Kasumi-1 (cell line): ENCODE measurements at regions not wholly inside any gene's neighbourhood (a gene's known extent, or its start where the extent isn't known, plus 50 kb on each side); places are given as distances from the start of the nearest gene placed in this dataset.
A peak's percentile ranks its signal among the peaks of the same experiment; 100 is the strongest.

Experiments
- DNase-seq, 2 experiments: peaks; one replicate each; lab custom pipeline; 2025; lab: John Stamatoyannopoulos, UW

DNA sequence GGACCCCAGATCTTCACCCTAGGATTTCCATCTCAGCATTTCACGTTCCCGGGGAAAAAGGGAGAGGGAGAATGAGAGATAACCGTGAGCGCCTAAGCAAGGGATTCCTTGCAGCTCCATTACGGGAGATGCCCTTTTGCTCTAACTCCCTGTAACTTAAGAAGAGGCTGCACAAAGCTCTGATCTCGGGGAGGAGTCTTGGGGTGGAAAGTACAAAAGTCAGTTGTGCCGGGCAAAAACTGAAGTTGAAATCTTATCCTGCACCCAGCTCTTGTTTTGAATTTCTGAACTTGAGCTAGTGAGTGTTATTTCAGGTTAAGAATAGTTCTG, 256.4 kb upstream of the SOX21 start:
- DNase-seq, result no peak

DNA sequence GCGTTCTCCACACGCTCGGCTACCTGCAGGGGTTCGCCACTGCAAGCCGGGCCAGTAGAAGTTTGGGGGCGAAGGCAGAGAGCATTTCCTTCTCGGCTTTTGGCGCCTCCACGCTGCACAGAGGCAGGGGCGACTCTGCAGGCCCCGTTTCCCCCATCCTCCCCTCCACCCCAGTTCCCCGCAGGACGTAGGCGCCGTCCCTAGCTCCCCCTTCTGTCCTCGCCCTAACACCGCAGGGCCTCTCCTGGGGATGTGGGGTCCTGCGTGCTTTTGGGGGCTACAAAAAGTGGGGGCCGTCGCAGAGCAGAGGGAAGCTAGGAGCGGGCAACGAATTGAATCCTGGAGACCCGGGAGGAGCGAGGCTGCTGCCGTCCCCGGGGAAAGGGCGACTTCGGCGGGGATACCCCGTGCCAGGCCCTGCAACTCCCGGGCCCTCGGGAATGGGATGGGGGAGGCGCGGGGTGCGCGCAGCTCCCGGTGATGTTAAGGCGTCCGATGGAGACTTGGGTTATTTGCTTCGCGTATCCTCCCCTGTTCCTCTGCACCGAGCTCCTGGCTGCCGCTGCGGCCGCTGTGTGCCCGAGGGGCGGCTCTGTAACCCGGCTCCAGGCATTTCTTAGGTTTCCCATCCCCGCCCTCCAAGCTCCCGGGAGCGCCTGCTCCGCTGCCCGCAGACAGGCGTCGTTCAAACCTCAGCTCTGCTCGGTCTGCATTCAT, 255.9 kb upstream of the SOX21 start:
- peak in 1 of 2 experiments; percentile 12 for DNase-seq

DNA sequence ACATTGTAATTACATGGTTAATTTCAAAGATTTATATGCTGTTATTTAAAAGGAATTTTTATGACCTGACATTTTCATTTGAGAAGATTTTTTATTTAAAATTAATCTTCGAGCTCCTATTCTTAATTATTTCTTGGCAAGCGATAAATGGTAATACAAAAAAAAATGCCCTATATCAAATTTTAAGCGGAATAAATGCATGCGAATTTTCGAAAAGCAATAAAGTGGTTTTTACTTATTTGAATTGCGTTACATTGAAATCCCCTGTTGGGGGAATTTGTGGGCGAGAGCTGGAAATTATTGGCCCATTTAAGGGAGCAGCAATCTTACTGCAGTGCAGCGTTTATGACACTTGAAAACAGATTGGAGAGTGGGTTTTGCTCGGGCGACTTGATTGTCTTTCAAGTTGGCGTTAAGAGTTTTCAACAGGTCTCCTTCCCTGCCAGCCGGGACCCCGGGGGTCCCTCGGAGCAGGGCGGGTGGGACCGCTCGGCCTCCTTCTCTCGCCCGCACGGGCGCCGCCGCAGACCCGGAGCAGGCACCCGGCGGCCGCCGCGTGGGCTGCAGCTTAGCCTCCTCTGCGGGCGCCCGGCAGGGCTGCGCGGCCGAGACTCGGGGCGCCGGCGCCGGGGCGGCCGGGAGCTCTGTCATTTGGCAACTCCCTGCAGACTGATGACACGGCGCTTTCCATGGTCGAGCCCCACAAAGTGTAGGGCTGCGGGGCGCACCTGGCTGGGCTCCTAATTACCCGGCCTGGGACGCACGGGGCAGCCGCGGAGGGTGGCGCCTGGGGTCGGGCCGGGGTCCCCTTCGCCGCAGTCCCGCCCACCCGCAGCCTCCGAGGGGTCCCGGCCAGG, 255.1 kb upstream of the SOX21 start:
- peak; percentile 31 to 38 for DNase-seq

DNA sequence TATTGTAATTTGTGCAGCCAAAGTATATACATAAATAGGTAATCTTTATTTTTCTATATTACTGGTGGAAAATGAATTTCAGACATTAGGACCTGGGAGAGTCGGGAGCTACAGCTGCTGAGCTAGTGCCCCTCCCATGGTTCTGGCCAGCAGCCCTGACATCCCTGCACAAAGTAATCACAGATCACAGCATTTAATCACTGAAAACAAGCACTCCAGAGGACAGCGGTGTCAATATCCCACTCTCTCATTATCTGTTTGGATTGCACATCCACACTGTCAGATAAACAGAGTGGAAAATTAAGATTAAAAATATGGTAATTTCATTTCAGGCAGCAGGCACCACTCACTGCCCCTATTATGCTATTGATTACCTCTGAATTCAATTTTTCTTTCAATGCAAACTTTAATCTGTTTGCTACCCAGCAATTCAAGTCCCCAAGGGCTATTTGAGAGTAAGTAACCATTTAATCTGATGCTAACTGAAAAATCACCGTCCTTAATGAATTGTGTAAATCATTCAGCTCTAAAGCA, 254.1 kb upstream of the SOX21 start:
- no peak for DNase-seq

DNA sequence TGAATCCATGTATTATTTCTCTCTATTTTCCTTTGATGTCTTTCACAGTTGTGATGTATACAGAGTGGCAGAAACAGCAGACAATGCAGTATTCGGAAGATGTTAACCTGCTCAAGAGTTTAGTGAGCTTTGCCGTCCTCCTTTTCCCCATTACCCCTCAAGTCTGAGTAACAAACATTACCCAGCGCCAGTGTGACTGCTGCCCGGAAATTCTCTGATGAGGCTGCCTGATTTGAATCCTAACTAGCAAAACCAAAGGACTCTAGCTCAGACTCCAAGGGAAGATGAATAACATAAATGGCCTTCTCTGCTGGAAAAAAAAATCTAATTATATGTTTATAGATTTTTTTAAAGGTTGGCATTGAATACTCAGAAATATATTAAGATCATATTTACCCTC, 247.3 kb upstream of the SOX21 start:
- DNase-seq, result no peak

DNA sequence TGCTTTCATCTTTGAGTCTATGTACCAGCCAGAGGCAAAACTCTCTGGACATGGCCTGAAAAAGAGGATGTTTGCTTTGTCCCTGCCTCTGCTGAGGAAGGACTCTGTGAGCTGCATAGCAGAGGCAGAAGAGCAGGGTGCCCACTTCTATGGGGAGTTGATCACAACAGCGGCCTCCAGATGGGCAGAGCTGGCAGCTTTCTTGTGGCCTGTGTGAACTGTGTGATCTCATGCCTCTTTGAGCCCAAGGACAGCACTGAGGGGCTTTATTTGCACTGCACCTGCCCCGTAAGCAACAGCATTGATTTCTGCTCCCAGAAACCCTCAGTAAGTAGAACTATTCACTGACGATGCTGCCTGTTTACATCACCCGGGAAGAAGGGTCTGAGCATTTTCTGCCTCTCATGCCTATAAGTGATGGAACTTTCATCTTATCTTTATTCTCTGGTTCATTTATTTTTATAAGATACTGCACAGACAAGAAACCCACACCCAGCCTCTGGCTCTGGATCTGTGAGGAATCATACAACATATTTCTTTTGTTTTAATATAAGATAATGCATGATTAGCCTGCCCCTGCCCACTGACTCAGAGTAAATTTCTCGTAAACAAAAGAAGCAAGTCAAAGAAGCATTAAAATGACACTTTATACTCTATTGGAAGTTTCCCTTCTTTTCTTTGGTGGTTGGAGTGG, 244.2 kb upstream of the SOX21 start:
- DNase-seq, result no peak

DNA sequence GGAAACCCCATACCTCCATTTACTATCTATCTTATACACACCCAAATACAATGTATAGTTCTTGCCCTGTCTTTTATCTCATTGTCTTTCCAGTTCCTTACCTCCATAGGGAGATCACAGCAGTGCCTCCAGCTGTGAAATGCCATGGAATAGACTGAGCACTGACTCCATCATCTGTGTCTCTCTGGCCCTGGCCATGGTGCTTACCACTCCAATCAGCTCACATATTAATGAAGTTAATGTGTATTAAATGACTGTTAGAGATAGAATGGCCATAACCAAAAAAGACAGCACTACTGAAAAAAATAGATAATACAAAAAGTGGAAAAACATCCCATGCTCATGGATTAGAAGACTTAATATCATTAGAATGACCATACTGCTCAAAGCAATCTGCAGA, 240.4 kb upstream of the SOX21 start:
- DNase-seq, result no peak

DNA sequence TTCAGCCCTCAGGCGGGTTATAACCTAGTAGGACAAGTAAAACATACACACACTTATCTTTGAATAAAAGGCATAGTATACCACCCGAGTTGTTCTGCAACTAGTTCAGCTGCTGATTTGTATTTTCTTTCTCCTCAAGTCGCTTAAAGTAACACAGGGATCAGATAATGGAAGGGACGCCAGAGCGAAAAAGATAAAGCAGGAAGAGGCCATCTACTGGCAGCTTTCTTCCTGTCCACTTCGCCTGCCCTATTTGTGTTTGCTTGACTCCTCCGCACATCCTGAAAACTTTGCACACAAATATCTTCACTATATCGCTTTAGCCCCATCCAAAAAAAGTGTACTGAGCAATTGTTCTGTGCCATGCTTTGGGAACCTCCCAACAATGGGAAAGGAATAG, 238.0 kb upstream of the SOX21 start:
- DNase-seq, result no peak

DNA sequence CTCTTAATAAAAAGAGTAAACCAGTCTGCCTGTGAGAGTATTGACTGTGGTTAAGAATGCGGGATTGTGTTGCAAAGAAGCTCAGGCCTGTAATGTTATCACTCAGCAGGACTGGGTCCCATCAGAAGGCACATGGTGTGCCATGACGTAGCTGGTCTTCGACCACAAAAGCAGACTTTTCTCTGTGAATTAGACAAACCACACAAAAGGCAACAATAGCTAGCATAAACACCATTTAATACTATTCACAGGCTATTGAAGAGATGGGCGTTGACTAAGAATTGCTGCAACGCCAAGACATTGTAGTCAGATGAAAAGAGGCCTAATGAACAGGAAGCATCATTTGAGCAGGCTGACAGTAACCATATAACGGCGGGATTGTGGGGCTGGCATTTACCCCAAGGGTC, 235.6 kb upstream of the SOX21 start:
- no peak for DNase-seq

DNA sequence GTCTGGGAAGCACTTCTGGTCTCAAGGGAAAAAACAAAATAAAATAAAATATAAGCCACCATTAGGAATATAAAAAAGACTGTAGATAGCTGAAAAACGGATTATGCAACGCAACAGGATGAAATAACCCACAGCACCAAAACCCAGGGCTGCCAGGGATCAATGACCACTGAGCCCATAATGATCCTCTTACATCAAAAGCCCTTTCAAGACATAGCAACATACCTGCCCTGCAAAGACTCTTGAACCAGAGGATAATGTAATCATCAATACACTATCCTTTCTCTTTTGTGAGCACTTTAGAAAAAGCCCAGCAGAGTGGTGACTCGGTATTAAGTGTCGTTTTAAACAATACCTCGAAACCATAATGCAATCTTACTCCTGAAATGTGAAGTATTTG, 235.0 kb upstream of the SOX21 start:
- DNase-seq, result no peak

DNA sequence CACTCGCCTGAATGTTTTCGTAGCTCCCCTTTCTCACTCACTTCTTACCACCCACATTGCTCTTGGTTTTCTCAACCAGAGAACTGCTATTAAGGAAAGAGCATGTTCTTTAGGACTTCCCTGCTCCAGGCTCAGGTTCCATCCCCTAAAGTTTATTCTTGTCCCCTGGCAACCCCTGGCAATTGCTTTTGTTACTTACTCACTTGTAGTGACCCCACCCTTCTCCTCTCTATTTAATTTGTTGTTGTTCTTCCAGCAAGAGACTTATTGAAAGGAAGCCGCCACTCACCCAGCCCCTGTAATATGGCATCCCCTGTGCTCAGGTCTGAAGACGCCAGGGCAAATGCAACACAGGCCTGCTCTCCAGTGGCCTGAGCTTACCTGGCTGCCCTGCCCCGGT, 233.7 kb upstream of the SOX21 start:
- no peak for DNase-seq

DNA sequence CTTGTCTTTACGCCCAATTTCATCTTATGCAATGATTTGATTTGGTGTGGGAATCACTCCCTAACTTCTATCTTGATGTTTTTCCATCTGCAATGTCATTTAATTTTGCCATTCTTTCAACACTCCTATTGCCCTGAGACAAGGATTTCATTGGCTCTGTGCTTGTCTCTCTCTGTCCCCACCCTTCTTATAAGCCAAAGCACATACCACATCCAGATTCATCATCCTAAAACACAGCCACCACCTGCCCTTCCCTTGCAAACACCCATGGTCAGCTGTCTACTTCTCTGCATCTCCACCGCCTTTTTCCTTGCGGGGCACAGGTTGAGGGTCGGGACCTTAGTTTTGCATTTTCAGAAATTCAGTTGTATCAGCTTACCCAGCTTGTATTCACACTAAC, 225.8 kb upstream of the SOX21 start:
- DNase-seq, result no peak

DNA sequence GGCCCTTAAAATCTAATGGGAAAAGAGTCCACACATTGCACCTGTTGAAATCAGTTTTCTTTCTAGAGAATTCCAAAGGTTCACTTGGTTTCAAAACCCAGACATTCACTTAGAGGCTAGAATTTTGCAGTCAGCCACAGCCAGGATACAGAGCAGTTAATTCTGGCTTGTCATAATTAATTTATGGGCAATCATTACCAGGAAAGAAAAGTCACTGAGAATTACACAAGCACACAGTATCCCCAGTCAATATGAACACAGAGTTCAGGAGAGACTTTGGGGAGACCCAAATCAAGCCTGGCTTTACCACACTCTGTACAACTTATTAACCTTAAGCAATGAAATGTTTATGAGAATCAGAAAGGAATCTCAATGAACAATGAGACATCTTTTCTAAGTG, 224.3 kb upstream of the SOX21 start:
- DNase-seq, result no peak

DNA sequence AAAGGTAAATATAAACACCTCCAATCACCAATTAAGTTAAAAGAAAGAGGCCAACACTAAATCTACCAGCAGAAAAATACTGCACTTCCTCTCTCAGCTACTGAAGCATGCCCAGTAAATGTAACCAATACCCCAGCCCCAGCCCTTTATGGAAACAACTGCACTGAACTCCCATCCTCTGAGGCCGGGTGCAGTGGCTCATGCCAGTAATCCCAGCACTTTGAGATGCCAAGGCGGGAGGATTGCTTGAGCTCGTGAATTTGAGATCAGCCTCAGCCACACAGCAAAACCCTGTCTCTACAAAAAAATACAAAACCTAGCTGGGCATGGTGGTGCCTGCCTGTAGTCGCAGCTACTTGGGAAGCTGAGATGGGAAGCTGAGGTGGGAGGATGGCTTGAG, 221.6 kb upstream of the SOX21 start:
- DNase-seq, result no peak

DNA sequence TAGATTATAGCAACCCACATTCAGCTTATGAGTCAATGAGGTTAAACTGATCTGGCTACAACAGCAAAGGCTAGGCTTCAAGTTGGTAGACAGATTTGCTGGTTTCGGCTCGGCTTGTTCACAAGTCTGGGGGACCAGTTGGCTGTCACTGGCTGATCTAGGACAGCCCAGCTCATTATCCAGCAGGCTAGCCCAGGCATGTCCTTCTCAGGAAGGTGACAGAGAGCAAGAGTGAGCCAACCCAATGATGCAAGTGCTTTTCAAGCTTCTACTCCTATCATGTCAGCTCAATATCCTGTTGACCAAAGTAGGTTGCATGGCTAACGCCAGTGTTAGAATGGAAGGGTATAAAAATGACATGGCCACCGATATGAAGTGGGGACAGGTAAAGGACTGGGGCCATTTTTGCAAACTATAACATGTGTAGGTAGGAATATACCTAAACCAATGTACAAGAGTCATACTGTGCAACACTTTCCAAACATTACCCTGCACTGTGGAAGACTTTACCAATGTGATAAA, 220.9 kb upstream of the SOX21 start:
- no peak for DNase-seq

DNA sequence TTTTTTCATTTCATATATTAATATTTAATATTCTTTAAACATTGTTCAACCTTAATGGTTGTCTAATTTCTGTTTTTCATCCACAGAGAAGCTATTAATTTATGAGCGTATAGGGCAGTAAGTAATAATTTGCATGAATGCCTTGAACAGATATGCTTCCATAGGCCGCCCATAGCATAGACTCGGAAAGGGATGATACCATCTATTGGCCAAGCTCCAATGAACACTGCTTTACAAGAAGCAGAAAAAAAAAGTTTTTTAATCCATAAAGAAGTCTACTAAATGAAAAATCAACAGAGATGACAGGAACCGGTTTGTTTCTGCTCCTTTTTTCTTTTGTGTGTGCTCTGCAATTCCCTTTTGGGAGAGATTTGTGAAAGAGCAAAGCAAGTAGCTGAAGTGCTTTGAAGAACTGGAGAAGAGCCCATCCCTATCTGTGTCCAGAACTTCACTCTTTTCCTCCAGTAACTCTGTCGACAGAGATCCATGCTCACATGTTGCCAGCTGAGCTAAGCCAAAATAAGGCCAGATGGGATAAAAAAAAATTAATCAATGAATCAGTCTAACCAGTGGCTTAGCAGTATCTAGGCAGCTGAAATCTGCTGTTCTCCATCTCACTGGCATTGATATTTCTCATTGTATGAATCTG, 215.9 kb upstream of the SOX21 start:
- DNase-seq, result no peak

DNA sequence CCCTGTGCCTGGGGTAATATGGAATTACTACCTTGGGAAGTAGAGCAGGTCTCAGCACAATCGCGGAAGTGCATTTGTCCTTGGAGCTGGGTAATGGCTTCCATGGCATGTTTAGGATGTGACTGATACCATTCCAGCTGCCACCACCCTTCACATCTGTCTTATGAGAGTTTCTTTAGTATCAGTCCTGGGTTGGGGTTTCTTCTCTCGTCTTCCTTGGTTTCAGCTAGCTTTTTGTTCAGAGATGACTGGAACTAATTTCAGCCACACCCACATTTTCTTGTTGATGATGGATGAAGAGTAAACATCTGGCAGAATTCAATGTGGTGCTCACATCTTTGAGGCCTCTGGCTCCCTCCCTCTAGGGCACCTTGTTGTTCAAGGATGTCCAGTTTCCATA, 212.9 kb upstream of the SOX21 start:
- no peak for DNase-seq

DNA sequence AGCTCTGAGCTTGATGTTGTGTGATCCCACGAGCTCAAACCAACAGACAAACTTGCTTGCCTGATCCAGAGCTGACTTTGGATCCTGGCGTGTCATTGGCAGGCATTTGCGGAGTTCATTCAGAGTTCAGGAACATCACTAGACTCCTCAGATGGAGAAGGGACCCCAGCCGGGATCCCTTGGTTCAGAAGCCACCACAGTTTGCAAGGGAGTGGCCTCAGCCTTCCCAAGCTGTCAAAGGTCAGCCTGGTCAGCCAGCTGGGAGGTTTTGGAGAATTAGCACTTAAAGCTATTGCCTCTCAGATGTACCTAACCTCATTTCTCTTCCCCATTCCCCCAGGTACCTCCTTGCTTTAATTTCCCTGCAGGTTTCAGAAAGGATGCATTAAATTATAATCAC, 208.8 kb upstream of the SOX21 start:
- no peak for DNase-seq

DNA sequence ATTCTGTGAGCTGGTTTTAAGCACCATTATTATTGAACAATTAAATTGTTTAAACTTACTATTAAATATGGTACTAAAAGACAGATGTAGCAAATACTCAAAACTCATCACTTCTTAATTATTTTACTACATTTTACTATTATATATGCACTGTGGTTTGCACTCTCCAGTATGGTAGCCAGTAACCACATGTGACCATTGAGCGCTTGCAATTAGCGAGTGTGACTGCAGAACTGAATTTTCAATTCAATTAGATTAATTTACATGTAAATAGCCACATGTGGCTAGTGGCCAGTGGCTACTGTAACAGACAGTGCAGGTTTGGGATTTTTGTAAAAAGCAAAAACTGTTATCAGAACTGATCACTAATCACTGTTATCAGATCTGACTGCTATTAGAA, 208.2 kb upstream of the SOX21 start:
- DNase-seq, result no peak

DNA sequence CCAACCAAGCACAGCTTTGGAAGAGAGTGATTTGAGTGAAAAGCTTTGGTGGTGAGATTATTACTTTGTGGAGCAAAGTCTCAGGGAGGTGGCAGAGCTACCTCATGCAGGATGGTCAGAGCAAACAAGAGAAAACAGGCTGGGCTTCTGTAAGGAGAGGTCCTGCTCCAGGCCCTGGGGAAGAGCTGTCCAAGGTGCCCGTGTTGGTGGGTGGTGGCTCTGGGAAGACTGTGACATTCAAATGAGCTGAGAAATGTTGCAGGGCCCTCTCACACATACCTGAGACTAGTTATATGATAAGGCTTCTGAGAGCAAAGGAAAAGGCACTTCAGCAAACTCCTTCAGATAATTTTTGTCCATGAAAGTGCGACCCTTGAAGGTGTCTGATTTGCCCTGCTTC, 205.5 kb upstream of the SOX21 start:
- DNase-seq, result peak; percentile 24 to 30

DNA sequence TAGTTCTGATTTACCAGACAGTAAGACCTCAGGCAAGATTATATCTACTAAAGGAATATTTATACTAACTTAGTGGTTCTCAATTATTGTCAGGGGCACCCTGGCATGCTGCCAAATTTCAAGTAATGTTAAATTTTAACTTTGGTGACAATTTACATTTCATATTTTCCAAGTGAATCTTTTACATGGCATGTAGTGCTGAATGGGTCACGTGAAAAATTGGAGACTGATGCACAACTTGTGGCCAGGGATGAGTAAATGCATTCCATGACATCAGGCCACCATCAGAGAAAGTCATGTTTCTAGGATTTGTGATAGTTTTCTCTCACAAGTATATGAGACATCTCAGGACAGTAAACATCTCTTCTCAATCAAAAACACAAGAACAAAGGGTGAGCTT, 202.6 kb upstream of the SOX21 start:
- DNase-seq, result no peak

DNA sequence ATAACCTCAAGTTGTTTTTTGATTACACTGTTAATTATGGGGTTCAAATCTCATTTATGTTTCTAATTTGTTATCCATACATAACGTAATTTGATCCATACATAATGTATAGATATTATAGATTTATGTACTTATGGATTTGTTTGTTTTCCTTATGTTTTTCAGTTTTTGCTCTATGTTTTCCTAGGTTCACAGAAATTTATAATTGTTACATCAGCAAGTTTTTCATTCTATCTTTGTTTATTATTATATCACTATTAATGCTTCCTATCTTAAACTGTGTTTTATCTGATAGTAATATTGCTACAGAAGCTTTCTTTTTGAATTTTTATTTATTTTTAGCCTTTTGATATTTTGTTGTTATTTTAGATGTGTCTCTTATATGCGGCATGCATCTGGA, 194.3 kb upstream of the SOX21 start:
- DNase-seq, result no peak
